HepG2 (cell line): ENCODE measurements at regions not wholly inside any gene's neighbourhood (a gene's known extent, or its start where the extent isn't known, plus 50 kb on each side); places are given as distances from the start of the nearest gene placed in this dataset.

Experiments used
- BHLHE40 ChIP-seq: IDR thresholded peaks from 2 replicates; pipeline ENCODE4 v1.6.1; 2011; ENCODE audit warnings: low read length, improper control_type of control experiment
- CHD2 ChIP-seq: IDR thresholded peaks from 2 replicates; pipeline ENCODE4 v1.6.1; 2011; ENCODE audit warnings: low read depth, low read length, improper control_type of control experiment
- CTCF ChIP-seq: sonication (generic); formaldehyde crosslinking; IDR thresholded peaks from 2 replicates; pipeline ENCODE4 v1.5.0; 2020; ENCODE audit warnings: mild to moderate bottlenecking, missing genetic modification reagents, moderate library complexity
- MAFK ChIP-seq, 2 experiments: IDR thresholded peaks in 1 of 2; conservative IDR thresholded peaks in 1 of 2; 2 replicates each; pipeline ENCODE4 v1.6.1; 2011; ENCODE audit warnings: improper control_type of control experiment in 2 of 2, low read length in 2 of 2
- NFAT5 ChIP-seq: sonication (generic); formaldehyde crosslinking; IDR thresholded peaks from 2 replicates; pipeline ENCODE4 v1.4.0; 2020; ENCODE audit warnings: missing genetic modification reagents
- NR0B2 ChIP-seq: sonication (generic); formaldehyde crosslinking; IDR thresholded peaks from 2 replicates; pipeline ENCODE4 v1.4.0; 2020; ENCODE audit warnings: mild to moderate bottlenecking, missing genetic modification reagents
- PAX8 ChIP-seq: sonication (generic); formaldehyde crosslinking; IDR thresholded peaks from 2 replicates; pipeline ENCODE4 v1.8.0; 2022; ENCODE audit warnings: mild to moderate bottlenecking, missing genetic modification reagents, borderline replicate concordance
- PHF20 ChIP-seq: sonication (generic); formaldehyde crosslinking; IDR thresholded peaks from 2 replicates; pipeline ENCODE4 v1.5.0; 2020; ENCODE audit warnings: mild to moderate bottlenecking, missing genetic modification reagents
- THAP7 ChIP-seq: sonication (generic); formaldehyde crosslinking; IDR thresholded peaks from 2 replicates; pipeline ENCODE4 v1.8.1; 2023; ENCODE audit warnings: mild to moderate bottlenecking, missing genetic modification reagents

- TF ChIP-seq PAX8 (CRISPR knock-in tag): no peak
- TF ChIP-seq BHLHE40: no peak
- no peak for TF ChIP-seq CHD2
- no peak for TF ChIP-seq MAFK (conservative IDR thresholded peaks at IDR 0.05 in 1 of 2, IDR thresholded peaks at IDR 0.05 in 1 of 2; ENCODE audit: low read length in 2 of 2)
- no peak for TF ChIP-seq CTCF (CRISPR knock-in tag)
- TF ChIP-seq THAP7 (CRISPR knock-in tag): no peak
- no peak for TF ChIP-seq PHF20 (CRISPR knock-in tag)
- TF ChIP-seq NR0B2: no peak
- TF ChIP-seq NFAT5 (CRISPR knock-in tag): no peak
Observed at GRCh38 chr10:23499372-23500132, 60.7 kb downstream of the OTUD1 start.
